GM10266 (cell line): ENCODE measurements at regions not wholly inside any gene's neighbourhood (a gene's known extent, or its start where the extent isn't known, plus 50 kb on each side); places are given as distances from the start of the nearest gene placed in this dataset.

Experiments used
- DNase-seq: peaks from one replicate; pipeline ENCODE4 v3.0.0; 2012; ENCODE audit errors: extremely low spot score
- TF ChIP-seq, protein P1 (sequence below): IDR thresholded peaks from 2 replicates; pipeline ENCODE4 v1.5.1; 2012; ENCODE audit warnings: mild to moderate bottlenecking, low read depth; ENCODE audit not compliant: control insufficient read depth, insufficient read depth; ENCODE audit errors: missing control alignments

DNA sequence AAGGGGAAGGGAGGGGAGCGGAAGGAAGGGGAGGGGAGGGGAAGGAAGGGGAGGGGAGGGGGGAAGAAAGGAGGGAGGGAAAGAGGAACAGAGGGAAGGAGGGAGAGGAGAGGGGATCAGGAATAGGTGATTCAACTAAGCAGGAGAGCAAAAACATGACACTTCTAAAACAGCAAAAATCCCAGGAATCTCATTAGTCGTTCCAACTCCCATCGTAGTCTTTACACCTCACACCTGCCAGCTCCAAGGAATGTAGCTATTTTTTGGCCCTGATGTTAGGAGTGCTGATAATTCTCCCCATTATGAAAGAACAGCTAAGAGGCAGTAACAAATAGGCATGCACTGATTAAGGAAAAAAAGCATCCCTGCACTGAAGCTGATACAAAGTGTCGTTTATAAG, 709.9 kb upstream of the PKDCC start:
- TF ChIP-seq, protein P1, sequence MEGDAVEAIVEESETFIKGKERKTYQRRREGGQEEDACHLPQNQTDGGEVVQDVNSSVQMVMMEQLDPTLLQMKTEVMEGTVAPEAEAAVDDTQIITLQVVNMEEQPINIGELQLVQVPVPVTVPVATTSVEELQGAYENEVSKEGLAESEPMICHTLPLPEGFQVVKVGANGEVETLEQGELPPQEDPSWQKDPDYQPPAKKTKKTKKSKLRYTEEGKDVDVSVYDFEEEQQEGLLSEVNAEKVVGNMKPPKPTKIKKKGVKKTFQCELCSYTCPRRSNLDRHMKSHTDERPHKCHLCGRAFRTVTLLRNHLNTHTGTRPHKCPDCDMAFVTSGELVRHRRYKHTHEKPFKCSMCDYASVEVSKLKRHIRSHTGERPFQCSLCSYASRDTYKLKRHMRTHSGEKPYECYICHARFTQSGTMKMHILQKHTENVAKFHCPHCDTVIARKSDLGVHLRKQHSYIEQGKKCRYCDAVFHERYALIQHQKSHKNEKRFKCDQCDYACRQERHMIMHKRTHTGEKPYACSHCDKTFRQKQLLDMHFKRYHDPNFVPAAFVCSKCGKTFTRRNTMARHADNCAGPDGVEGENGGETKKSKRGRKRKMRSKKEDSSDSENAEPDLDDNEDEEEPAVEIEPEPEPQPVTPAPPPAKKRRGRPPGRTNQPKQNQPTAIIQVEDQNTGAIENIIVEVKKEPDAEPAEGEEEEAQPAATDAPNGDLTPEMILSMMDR, result no peak

DNA sequence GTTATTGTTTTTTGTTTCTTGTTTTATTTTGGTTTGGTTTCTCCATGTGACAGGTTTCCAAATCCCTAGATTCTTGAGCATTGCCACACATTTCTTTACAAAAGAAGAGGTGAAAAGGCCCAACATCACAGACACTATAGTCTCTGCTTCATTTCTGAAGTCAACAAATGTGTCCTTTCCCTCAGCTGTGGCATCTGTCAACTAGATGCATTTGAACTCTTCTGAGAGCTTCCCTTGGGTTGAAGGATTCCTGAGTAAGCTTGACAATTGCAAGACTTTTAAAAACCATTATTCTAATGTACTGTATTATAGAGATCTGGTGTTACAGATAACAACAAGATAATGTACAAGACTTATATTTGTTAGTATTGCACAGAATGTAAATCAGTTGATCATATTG, 703.3 kb upstream of the PKDCC start:
- DNase-seq, result no peak
- TF ChIP-seq, protein P1, result no peak

More for the DNA sequence above, 709.9 kb upstream of the PKDCC start:
- DNase-seq, result no peak

DNA sequence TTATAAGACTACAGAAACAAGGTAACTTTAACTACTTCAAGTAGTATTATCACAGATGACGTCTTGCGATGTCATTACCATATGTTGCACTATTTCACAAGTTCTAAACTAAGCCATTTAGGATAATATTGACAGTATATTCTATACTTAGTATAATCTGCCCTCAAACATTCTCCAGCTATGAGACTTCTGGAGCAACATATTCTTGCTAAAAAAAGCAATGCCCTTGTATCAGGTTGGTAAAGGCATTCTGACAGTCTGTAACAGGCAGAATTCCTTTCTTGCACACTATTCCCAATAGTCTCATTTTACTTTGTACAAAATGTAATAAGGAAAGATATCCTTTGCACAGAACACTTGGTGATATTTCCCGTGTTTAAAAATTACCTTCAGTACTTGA, 694.8 kb upstream of the PKDCC start:
- TF ChIP-seq, protein P1, result no peak
- DNase-seq, result no peak

DNA sequence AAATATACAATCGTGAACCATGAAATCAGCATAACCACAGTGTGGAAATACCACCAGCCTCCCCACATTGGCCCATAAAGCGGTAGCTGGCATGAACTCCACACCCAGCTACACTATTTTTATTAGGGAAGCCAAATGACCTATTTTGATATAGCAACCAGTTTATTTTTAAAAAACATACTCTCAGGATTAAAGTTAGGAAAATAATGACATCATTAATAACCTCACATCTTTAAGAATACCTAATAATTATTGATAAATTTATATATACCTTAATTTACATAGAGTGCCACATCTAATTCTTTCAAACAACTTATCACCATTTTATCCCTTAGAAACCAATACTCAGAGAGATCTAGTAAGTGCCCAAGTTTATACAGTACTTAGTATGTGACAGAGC, 692.0 kb upstream of the PKDCC start:
- no peak for DNase-seq
- TF ChIP-seq, protein P1, result no peak

DNA sequence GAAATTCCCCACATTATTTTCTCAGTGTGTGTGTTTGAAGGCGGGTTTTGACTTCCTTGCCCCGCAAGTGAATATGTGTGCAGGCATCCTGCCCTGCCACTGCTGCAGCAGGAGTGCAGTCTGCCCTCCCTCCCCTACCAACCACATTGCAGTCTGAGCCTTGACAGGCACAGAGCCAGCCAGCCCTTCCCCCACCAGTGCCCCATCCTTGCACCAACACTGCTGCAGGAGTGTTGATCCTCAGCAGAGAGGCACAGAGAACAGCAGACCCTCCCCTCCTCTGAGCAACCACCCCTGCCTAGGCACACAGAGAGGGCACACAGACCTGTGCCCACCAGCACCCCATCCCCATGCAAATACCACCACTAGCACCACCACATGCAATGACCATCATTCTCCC, 683.0 kb upstream of the PKDCC start:
- TF ChIP-seq, protein P1, result no peak
- DNase-seq, result no peak

DNA sequence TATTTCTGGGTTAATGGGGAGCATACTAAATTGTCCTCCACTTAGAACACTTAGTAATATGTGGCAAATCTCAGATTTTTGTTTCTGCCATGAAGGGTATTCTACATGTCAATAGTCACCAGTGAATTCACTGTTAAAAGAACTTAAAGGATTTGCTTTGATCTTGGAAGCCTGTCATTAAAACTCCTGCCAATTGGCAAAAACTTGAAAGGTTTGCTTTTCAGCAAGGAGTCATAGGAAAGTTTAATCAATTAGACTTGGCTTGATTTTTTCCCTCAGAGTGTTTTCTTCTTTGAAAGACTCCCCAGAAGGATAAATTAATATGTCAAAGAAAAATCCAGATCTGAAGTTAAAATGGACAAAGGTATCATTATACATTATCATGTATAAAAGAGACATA, 671.9 kb upstream of the PKDCC start:
- no peak for DNase-seq
- TF ChIP-seq, protein P1, result no peak

DNA sequence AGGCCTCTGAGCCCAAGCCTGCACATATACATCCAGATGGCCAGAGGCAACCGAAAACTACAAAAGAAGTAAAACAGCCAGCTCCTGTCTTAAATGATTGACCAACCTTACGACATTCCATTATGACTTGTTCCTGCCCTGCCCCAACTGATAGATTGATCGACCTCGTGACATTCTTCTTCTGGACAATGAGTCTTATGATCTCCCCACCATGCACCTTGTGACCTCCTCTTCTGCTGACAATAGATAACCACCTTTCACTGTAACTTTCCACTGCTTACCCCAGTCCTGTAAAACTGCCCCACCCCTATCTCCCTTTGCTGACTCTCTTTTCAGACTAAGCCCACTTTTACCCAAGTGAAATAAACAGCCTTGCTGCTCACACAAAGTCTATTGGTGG, 670.0 kb upstream of the PKDCC start:
- TF ChIP-seq, protein P1, result no peak
- DNase-seq, result no peak
